HG03139 (cell line): ENCODE measurements at regions not wholly inside any gene's neighbourhood (a gene's known extent, or its start where the extent isn't known, plus 50 kb on each side); places are given as distances from the start of the nearest gene placed in this dataset.
"Not testable (repeated sequence)": the region's sequence is repeated elsewhere in the genome, so short reads cannot be mapped to it uniquely, and the experiment has no call there.

ENCODE experiments used
- ATAC-seq: cut with Tn5 transposase; IDR thresholded peaks from one replicate; pipeline ENCODE4 v1.9.1; 2021; ENCODE audit not compliant: unreplicated experiment

DNA sequence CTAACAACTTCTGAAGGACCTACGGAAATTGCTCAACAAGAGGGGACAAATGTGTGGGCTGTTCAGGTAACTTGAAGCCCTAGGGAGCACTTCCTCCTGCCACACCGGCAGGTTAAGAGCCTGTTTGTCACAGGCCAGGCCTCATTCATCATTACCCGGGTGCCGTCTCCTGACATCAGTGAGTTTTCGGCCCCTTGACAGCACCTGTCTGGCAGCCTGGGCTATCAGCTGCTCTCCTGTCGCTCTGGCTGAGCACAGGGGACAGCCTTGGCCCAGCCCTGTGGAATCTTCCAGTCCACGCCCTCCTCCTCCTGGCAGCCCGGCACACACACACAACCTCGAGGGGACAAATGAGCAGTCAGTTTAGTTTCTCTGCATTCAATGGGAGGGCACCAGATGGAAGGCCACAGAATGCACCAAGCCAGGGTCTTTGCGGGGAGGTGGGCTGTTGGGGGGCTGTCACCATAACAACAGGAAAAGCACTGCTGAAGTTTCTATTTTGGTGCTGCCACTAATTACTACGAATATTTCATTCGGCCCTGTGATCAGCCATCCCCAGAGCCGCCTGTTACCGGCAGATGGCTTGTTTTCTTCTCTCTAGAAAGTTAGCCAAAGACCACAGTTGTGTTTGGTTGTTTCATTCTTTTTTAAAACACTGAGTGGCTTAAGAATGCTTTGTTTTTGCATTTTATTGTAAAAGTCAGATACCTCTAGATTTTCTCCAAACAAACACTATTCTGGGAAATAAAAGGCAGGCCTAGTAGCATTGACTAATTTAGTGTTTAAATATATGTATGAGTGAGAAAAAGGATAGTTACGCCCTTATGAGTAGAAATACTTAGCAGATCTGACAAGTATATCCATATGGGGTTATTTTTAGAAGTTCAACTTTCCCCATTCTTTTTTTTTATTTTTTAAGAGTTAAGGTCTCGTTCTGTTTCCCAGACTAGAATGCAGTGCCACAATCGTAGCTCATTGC lies 189.9 kb upstream of the NDUFV2 start:
- ATAC-seq = peak; percentile 53

DNA sequence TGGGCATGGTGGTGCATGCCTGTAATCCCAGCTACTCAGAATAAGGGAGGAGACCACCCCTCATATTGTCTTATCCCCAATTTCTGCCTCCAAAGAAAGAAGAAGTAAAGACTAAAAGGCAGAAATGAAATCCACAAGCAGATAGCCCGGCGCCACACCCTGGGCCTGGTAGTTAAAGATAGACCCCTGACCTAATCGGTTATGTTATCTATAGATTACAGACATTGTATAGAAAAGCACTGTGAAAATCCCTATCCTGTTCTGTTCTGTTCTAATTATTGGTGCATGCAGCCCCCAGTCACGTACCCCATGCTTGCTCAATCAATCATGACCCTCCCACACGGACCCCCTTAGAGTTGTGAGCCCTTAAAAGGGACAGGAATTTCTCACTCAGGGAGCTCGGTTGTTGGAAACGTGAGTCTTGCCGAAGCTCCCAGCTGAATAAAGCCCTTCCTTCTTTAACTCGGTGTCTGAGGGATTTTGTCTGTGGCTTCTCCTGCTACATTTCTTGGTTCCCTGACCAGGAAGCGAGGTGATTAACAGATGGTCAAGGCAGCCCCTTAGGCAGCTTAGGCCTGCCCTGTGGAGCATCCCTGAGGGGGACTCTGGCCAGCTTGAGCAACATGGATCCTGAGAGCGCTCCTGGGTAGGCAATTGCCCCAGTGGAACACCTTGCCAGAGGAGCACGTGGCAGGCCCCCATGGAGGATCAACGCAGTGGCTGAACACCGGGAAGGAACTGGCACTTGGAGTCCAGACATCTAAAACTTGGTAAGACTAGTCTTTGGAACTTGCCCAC lies 188.7 kb upstream of the NDUFV2 start:
- ATAC-seq = not testable (repeated sequence)

DNA sequence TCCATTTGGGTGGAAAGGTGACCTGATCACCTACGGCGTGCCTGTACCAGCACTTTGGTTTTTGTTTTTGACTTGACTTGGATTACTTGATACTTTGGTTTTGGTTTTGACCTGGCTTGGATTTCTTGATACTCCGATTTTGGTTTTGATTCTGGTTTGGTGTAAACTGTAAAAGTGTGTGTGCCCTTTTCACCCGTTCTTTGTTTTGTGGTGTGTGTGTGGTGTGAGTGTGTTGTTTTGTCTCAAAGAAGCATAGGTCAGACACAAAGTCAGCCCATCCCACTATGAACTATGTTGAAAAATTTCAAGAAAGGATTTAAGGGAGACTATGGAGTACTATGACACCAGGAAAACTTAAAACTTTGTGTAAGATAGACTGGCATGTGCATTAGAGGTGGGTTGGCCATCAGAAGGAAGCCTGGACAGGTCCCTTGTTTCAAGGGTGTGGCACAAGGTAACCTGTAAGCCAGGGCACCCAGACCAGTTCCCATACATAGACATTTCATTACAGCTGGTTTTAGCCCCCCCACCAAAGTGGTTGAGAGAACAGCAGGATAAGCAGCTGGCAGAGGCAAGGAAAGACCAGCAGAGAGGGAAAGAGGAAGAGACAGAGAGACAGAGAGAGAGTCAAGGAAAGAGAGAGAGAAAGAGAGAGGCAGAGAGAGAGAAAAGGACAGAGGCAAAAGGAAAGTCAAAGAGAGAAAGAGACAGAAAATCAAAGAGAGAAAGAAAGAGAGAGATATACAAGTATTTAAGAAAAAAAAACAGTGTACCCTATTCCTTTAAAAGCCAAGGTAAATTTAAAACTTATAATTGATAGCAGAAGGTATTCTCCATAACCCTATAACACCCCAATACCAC lies 187.9 kb upstream of the NDUFV2 start:
- ATAC-seq = not testable (repeated sequence)

DNA sequence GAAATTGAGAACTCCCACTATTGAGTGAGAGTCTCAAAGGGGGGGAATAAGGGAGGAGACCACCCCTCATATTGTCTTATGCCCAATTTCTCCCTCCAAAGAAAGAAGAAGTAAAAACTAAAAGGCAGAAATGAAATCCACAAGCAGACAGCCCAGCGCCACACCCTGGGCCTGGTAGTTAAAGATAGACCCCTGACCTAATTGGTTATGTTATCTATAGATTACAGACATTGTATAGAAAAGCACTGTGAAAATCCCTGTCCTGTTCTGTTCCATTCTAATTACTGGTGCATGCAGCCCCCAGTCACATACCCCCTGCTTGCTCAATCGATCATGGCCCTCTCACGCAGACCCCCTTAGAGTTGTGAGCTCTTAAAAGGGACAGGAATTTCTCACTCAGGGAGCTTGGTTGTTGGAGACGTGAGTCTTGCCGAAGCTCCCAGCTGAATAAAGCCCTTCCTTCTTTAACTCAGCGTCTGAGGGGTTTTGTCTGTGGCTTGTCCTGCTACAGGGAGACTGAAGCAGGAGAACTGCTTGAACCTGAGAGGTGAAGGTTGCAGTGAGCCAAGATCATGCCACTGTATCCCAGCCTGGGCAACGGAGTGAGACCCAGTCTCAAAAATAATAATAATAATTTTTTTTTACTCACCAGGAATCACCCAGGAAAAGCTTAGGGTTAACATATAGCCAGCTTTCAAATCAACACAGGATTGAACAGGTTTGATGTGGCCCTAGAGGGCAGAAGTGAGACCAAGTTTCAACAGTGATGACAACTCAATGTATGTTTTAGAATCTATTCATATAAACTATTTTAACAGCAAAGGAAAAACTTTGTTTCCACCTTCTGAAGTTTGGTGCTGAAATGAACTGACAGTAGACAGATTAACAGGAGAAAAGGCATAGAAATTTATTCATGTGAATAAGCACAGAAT lies 181.4 kb upstream of the NDUFV2 start:
- not testable (repeated sequence) for ATAC-seq

DNA sequence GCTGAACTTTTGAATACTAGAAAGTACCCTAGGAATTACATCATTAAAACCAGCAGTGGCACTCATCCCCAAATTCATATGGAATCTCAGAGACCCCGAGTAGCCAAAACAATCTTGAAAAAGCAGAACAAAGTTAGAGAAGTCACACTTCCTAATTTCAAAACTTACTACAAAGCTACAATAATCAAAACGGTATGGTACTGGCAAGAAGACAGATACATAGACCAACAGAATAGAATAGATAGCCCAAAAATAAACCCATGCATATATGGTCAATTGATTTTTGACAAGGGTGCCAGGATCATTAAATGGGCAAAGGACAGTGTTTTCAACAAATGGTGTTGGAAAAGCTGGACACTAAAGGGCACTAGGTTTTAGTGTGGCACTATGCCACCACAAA lies 176.0 kb upstream of the NDUFV2 start:
- no peak for ATAC-seq

DNA sequence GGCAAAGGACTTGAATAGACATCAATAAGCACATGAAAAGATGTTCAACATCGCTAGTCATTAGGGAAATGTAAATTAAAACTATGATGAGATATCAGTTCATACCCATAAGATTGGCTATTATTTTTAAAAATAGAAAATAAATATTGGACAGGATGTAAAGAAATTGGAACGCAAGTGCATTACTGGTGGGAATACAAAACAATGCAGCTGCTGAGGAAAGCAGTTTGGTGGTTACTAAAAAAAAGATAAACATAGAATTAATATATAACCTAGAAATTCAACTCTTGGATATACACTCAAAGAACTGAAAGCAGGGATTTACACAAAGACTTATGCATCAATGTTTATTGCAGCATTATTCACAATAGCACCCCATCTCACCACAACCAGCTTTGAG lies 174.5 kb upstream of the NDUFV2 start:
- no peak for ATAC-seq

DNA sequence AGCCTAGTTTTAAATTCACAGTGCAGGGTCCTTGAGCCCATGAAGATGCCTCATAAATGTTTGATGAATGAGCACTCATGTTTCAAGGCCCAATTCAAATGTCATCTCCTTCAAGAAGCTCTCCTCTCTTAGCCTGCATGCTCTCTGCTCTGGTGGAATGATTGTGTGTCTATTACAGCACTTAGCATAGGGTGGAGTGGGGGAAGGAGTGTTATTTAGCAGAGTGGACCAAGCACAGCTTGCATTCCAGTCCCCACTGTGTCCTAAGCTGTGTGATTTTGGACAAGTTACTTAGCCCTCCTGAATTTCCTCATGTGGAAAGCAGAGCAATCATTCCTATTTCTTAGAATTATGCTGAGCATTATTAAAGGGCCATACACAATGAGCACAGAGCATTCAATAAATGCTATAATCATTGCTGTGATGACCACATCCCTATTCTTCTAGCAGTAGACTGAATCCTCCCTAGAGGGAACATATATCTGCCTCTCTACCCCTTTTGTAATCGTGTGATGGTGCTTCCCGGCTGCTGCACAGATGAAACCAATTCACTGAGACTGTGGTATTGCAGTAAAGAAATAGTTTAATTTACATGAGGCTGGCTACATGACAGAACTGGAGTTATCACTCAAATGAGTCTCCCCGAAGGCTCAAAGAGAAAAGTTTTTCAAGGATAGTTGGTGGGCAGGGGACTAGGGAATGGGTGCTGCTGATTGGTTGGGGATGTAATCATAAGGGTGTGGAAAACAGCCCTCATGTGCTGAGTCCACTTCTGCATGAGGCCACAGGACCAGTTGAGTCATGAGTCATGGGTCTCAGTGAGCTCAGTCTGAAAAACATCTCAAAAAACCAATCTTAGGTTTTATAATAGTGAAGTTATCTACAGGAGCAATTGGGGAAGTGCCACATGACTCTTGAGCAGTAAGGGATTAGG lies 173.4 kb upstream of the NDUFV2 start:
- ATAC-seq = no peak

DNA sequence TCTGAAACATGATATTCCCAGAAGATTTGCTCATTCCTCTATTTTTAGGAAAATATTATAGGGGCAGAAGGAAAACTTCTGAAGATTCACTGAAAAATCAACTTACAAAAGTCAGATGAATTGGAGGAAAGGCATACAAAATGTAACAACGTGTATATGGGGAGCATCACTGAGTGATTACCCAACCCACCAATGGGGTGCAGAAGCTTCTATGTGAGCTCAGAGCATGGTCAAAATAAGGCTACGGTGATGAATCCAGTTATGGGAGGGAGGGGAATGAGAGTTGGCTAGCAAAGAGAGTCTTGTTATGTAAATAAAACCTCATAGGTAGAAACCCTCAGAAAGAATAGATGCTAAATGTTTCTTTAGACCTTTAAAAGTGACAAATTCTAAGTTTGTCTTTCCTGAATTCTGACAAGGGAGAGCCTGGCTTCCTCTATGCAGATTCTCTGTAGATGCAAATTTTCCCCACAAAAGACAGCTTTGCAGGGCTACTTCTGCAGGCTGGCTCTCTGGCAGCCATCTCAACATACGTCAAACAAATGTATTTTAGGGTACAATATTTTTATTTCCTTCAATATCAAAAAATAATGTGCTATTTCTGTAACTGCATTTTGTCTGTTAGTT lies 171.4 kb upstream of the NDUFV2 start:
- ATAC-seq = no peak

DNA sequence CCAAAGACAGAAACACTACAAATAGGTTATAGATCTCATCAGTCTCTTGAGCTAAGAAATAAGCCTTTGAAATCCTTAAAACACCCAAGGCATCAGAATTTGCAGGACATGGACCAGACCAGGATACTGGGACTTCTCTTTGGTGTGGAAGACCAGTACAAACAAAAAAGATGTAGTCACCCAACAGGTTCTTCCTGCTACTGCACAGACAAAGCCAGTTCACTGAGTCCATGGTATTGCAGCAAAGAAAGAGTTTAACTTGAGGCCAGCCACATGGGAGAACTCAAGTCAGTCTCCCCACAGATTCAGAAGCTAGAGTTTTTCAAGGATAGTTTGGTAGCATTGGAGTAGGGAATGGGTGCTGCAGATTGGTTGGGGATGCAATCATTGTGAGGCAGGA lies 169.6 kb upstream of the NDUFV2 start:
- ATAC-seq = no peak

DNA sequence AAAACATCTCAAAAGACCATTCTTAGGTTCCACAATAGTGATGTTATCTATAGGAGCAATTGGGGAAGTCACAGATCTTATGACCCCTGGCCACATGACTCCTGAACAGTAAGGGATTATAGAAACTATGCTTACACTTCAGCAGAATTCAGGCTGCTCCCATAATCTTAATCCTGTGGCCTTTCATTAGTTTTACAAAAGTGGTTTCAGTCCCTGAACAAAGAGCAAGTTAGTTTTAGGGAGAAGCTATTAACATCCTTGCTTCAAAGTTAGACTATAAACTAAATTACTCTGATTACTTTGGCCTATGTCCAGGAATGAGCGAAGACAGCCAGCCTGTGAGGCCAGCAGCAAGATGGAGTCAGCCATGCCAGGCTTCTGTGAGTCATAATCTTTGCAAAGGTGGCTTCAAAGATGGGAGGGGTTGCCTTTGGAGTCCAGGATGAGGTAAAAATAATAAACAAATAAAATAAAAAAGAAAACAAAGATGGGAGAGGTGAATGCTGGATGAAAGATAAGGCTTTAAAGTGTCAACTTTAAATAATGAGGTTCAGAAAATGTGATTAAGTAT lies 168.7 kb upstream of the NDUFV2 start:
- no peak for ATAC-seq

DNA sequence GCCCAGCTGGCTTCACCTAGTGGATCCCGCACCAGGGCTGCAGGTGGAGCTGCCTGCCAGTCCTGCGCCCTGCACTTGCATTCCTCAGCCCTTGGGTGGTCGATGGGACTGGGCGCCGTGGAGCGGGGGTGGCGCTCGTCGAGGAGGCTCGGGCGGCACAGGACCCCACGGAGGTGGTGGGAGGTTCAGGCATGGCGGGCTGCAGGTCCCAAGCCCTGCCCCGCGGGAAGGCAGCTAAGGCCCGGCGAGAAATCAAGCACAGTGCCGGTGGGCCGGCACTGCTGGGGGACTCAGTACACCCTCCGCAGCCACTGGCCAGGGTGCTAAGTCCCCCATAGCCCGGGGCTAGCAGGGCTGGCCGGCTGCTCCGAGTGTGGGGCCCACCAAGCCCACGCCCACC lies 167.2 kb upstream of the NDUFV2 start:
- ATAC-seq = not testable (repeated sequence)

DNA sequence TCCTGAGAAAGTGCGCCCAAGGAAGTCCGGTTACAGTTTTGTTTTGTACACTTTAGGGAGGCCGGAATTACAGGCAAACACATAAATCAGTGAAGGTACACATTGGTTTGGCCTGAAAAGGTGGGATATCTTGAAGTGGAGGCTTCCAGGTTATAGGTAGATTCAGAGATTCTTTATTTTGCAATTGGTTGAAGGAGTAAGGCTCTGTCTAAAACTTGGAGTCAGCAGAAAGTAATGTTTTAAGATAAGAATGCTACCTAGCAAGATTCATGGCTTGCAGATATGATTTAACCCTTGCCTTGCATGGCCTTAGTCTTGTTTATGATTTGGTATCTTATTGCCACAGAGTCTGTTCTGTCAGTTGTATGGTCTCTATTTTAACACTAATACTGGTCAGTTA lies 165.9 kb upstream of the NDUFV2 start:
- no peak for ATAC-seq

DNA sequence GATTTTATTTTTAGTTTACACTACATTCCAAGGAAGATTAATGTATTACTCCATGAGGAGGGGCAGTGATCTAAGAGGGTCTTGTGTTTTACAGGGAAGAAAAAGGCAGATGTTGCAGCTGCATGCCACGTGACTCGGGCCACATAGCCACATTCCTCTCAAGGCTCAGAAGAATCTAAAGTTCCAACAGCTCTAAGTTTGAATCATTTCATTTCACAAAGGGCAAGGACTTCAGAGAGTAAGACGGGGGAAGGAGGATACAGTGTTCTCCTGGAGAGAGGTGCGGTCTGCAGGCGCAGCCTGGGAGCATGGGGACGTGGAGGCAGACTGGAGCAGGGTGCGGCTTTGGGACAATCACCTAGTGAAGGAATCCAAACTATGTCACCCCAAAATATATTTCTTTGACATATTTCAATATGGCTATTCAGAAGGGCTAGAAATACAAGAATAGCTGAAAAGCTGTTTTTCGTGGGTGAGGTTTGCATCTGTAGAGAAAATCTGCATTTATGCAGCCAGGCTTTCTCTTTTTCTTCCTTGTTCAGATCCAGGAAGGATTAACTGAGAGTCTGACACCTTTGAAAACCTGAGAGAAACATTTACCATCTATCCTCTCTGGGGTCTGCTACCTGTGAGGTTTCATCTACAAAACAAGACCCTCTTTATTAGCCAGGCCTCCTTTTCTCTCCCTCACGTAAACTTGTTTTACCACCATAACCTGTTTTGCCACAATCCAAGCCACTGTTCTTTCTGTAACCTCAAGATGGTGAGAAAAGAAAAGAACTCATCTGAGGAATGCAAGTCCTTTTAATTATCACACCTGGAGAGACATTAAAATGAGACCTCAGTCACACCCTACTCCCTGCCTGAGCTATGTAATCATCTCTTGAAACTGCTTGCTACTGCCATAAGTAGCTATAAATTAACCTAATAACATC lies 165.1 kb upstream of the NDUFV2 start:
- no peak for ATAC-seq

DNA sequence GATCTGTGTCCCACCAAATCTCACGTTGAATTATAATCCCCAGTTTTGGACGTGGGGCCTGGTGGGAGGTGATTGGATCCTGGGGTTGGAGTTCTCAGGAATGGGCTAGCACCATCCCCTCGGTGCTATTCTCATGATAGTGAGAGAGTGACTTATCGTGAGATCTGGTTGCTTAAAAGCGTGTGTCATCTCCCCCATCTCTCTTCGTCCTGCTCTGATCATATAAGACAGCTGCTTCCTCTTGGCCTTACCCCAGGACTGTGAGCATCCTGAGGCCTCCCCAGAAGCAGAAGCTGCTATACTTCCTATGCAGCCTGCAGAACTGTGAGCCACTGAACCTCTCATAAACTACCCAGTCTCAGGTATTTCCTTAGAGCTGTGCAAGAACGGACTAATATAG lies 163.7 kb upstream of the NDUFV2 start:
- no peak for ATAC-seq

DNA sequence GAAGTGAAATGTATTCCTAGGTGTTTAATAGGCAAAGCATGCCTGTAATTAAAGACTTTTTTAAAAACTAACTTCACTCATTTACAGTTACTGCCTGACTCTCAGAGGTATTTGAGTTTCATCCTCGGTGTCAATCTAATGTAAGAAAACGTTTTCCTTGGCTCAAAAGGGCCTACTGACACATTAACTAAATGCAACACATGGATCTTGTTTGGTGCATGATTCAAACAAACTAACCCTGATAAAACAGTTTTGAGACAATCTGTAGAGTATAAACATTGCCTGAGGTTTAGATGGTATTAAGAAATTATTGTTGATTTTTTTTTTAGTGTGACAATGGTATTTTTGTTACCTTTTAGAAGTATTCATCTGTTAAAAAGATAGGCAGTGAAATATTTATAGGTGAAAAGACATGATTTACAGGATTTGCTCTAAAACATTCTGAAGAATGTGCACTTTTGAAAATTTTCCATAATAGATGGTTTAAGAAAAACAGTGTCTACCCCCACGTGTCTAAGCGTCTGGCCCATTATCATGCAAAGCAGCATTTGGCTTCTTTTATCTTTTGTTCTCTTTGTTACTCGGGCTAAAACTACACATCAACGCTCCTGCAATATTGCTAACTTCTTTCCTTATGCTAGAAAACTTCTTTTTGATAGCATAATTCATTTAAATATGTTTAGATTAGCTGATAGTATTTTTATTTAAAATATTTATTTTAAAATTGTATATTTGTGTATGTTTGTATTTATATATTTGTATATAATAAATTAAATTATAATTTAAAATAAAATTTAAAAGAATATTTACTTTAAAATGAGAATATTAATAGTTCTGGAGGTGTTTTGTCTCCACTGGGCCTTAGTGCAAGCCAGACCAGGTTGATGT lies 160.2 kb upstream of the NDUFV2 start:
- ATAC-seq = no peak

DNA sequence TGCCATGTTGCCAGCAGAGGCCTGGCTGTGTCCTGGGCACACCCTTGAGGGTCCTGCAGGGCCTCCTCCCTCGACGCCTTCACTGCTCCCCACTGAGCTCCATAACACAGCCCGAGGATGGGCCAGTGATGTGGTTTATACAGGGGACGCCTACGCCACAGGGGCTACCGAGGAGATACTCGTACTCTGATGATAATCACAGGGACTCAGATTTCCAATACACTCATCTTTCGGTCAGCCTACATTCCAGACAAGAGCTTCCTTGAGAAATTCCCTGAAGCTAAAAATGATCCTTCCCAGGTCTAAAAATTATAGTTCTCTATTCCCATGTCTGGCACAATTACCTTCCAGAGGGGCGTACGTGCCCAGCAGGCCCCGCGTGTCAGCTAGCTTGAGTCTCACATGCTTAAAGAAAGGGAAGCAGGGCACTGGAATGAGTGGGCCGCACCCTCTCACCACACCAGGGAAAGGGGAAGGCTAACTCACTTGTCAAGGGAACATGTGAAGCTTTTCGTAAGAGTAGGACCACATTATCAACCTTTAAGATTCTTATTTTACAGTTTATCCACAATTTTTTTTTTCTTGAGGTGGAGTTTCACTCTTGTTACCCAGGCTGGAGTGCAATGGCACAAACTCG lies 159.5 kb upstream of the NDUFV2 start:
- ATAC-seq = no peak
